GM19468 (cell line): ENCODE measurements at regions not wholly inside any gene's neighbourhood (a gene's known extent, or its start where the extent isn't known, plus 50 kb on each side); places are given as distances from the start of the nearest gene placed in this dataset.
A peak's percentile ranks its signal among the peaks of the same experiment; 100 is the strongest.
"Not testable (repeated sequence)": the region's sequence is repeated elsewhere in the genome, so short reads cannot be mapped to it uniquely, and the experiment has no call there.

Experiments
- ATAC-seq: cut with Tn5 transposase; IDR thresholded peaks from one replicate; pipeline ENCODE4 v1.9.1; 2021; ENCODE audit warnings: mild to moderate bottlenecking, moderate library complexity, moderate number of reproducible peaks; ENCODE audit not compliant: unreplicated experiment; ENCODE audit errors: extremely low read depth

GRCh38 chr3:102031834-102032233 is 182.5 kb downstream of the NFKBIZ start:
- no peak for ATAC-seq

- ATAC-seq = no peak
Measured at GRCh38 chr3:102032491-102033383, 183.4 kb downstream of the NFKBIZ start.

- peak; percentile 40 for ATAC-seq
Measured at GRCh38 chr3:102034639-102035451, 185.5 kb downstream of the NFKBIZ start.

- peak; percentile 25 for ATAC-seq
Measured at GRCh38 chr3:102036017-102036416, 186.7 kb downstream of the NFKBIZ start.

GRCh38 chr3:102036472-102036871 is 187.2 kb downstream of the NFKBIZ start:
- ATAC-seq = no peak

GRCh38 chr3:102037209-102037608 is 187.9 kb downstream of the NFKBIZ start:
- ATAC-seq = no peak

GRCh38 chr3:102037791-102038190 is 188.5 kb downstream of the NFKBIZ start:
- ATAC-seq = no peak

- peak; percentile 73 for ATAC-seq
Measured at GRCh38 chr3:102038477-102039142, 189.3 kb downstream of the NFKBIZ start.

GRCh38 chr3:102040144-102040543 is 190.8 kb downstream of the NFKBIZ start:
- ATAC-seq = not testable (repeated sequence)

GRCh38 chr3:102053375-102053989 is 204.2 kb downstream of the NFKBIZ start:
- no peak for ATAC-seq

- no peak for ATAC-seq
Measured at GRCh38 chr3:102054543-102055080, 205.3 kb downstream of the NFKBIZ start.

- ATAC-seq = peak; percentile 86
Measured at GRCh38 chr3:102057781-102058421, 208.6 kb downstream of the NFKBIZ start.

- ATAC-seq = peak; percentile 43
Measured at GRCh38 chr3:102059145-102059943, 210.0 kb downstream of the NFKBIZ start.

GRCh38 chr3:102060814-102061213 is 211.5 kb downstream of the NFKBIZ start:
- no peak for ATAC-seq

- no peak for ATAC-seq
Measured at GRCh38 chr3:102063572-102063971, 214.3 kb downstream of the NFKBIZ start.

GRCh38 chr3:102066470-102066869 is 217.2 kb downstream of the NFKBIZ start:
- no peak for ATAC-seq

- no peak for ATAC-seq
Measured at GRCh38 chr3:102068327-102068726, 219.0 kb downstream of the NFKBIZ start.

GRCh38 chr3:102068736-102069135 is 219.4 kb downstream of the NFKBIZ start:
- ATAC-seq = no peak

GRCh38 chr3:102069211-102069662 is 219.9 kb downstream of the NFKBIZ start:
- ATAC-seq = no peak
